Caco-2 (cell line): ENCODE measurements at regions not wholly inside any gene's neighbourhood (a gene's known extent, or its start where the extent isn't known, plus 50 kb on each side); places are given as distances from the start of the nearest gene placed in this dataset.

Experiments
- BruUV-seq: library from RNA; stranded (reverse); fragments of 400-500 nt; replicated peaks from 2 replicates; lab custom pipeline; 2021; lab: Mats Ljungman, UMichigan
- CTCF ChIA-PET: fragments of 300-600 bp; sonication (Branson Sonifier 250); formaldehyde crosslinking; loops from one replicate; lab custom pipeline; 2022; ENCODE audit warnings: antibody characterized with exemption; lab: Charles Lee
- POLR2A ChIA-PET: fragments of 300-600 bp; sonication (Branson Sonifier 250); formaldehyde crosslinking; loops from one replicate; lab custom pipeline; 2022; ENCODE audit warnings: antibody characterized with exemption; lab: Charles Lee
- DNase-seq, 2 experiments: peaks; one replicate each; pipeline versions ENCODE4 v3.0.0 to v3.0.0-alpha.2; 2020 to 2022
- H3K27me3 ChIP-seq: replicated peaks from 2 replicates; pipeline ENCODE4 v1.6.0; 2011; ENCODE audit warnings: low read length; ENCODE audit not compliant: control insufficient read depth, insufficient read depth
- H3K36me3 ChIP-seq: 2 replicates; pipeline ENCODE4 v1.5.1; 2011; ENCODE audit warnings: low read length; ENCODE audit not compliant: control insufficient read depth, insufficient read depth
- H3K4me1 ChIP-seq: fragments of 250-450 bp; sonication (Bioruptor Pico); 2 replicates; pipeline ENCODE4 v1.5.1; 2020; ENCODE audit warnings: mild to moderate bottlenecking
- H3K4me3 ChIP-seq: 2 replicates; pipeline ENCODE4 v1.5.1; 2011; ENCODE audit warnings: low read depth, mild to moderate bottlenecking, control low read depth, low read length
- H3K9me3 ChIP-seq: fragments of 250-450 bp; sonication (Bioruptor Pico); 2 replicates; pipeline ENCODE4 v1.5.1; 2020; ENCODE audit warnings: mild to moderate bottlenecking, moderate library complexity
- H3K27ac Mint-ChIP-seq: one replicate; pipeline ENCODE4 v1.8.0; 2022; ENCODE audit warnings: mixed read lengths; ENCODE audit not compliant: unreplicated experiment
- H3K27me3 Mint-ChIP-seq: one replicate; pipeline ENCODE4 v1.8.0; 2022; ENCODE audit warnings: mixed read lengths; ENCODE audit not compliant: insufficient read depth, unreplicated experiment
- H3K36me3 Mint-ChIP-seq: one replicate; pipeline ENCODE4 v1.8.0; 2022; ENCODE audit warnings: mild to moderate bottlenecking, mixed read lengths; ENCODE audit not compliant: insufficient read depth, unreplicated experiment
- H3K4me1 Mint-ChIP-seq: one replicate; pipeline ENCODE4 v1.8.0; 2022; ENCODE audit warnings: low read depth, mixed read lengths; ENCODE audit not compliant: unreplicated experiment
- H3K4me3 Mint-ChIP-seq: one replicate; pipeline ENCODE4 v1.8.0; 2022; ENCODE audit warnings: mild to moderate bottlenecking, moderate library complexity, mixed read lengths; ENCODE audit not compliant: unreplicated experiment
- H3K9me3 Mint-ChIP-seq: one replicate; pipeline ENCODE4 v1.8.0; 2022; ENCODE audit warnings: mixed read lengths; ENCODE audit not compliant: unreplicated experiment
- CTCF ChIP-seq, 2 experiments: fragments of 200-600 bp in 1 of 2; IDR thresholded peaks; 1 replicate in 1 of 2; 2 replicates in 1 of 2; pipeline versions ENCODE4 v1.5.1 to v1.8.0; 2011 to 2022; ENCODE audit warnings: antibody characterized with exemption in 1 of 2, control low read depth in 1 of 2, inconsistent platforms in 1 of 2, low read depth in 1 of 2, low read length in 1 of 2, mild to moderate bottlenecking in 1 of 2, moderate library complexity in 1 of 2; ENCODE audit not compliant: insufficient read depth in 1 of 2, severe bottlenecking in 1 of 2, unreplicated experiment in 1 of 2
- intact Hi-C: fragments of 100-400 bp; cut with micrococcal nuclease; formaldehyde crosslinking; loops from one replicate; pipeline ENCODE4 v1.10.0; 2022; ENCODE audit not compliant: unreplicated experiment

GRCh38 chr14:87152693-87153092, 840.3 kb downstream of the GALC start:
- Mint-ChIP-seq H3K27ac (no peak overlapping the region), H3K27me3 (peaks cover 7% of the 10 kb centered on the region), H3K4me3 (no peak overlapping the region), H3K4me1 (no peaks in the 10 kb centered on the region), H3K36me3 (no peaks in the 10 kb centered on the region), H3K9me3 (no peaks in the 10 kb centered on the region)
- Histone ChIP-seq H3K36me3 (no peaks in the 10 kb centered on the region), H3K27me3 (no peaks in the 10 kb centered on the region), H3K9me3 (no peaks in the 10 kb centered on the region), H3K4me1 (no peaks in the 10 kb centered on the region), H3K4me3 (no peak overlapping the region)
- ChIA-PET CTCF (interaction anchor here (0.7 kb wide), 1 partner anchor 79 kb away, joined by 4 read pairs; no protein-coding TSS in a partner anchor), POLR2A (no interaction called here)
- TF ChIP-seq CTCF (IDR thresholded peaks at IDR 0.05; ENCODE audit: insufficient read depth in 1 of 2, low read depth in 1 of 2, low read length in 1 of 2, severe bottlenecking in 1 of 2, unreplicated experiment in 1 of 2): no peak
- no TSS peak for BruUV-seq
- DNase-seq: no peak
- intact Hi-C loops: loop anchor here (10.0 kb wide), 1 partner anchor 518 kb away; no protein-coding TSS in a partner anchor

- H3K27me3 ChIP-seq: no peaks in the 10 kb centered on the region
- no peaks in the 10 kb centered on the region for H3K9me3 ChIP-seq
- no peak overlapping the region for H3K27ac Mint-ChIP-seq
- no peaks in the 10 kb centered on the region for H3K36me3 ChIP-seq
- H3K4me1 Mint-ChIP-seq: no peaks in the 10 kb centered on the region
- no peak for DNase-seq
- no peak overlapping the region for H3K4me3 ChIP-seq
- ChIA-PET CTCF (no interaction called here), POLR2A (no interaction called here)
- no peaks in the 10 kb centered on the region for H3K4me1 ChIP-seq
- intact Hi-C loops: loop anchor here (10.0 kb wide), 1 partner anchor 515 kb away; no protein-coding TSS in a partner anchor
- no TSS peak for BruUV-seq
- H3K9me3 Mint-ChIP-seq: no peaks in the 10 kb centered on the region
- H3K36me3 Mint-ChIP-seq: no peaks in the 10 kb centered on the region
- H3K4me3 Mint-ChIP-seq: no peak overlapping the region
- H3K27me3 Mint-ChIP-seq: peaks cover 9% of the 10 kb centered on the region
- no peak for TF ChIP-seq CTCF (IDR thresholded peaks at IDR 0.05; ENCODE audit: insufficient read depth in 1 of 2, low read depth in 1 of 2, low read length in 1 of 2, severe bottlenecking in 1 of 2, unreplicated experiment in 1 of 2)
Observed at GRCh38 chr14:87149583-87150354, 843.2 kb downstream of the GALC start.

- TF ChIP-seq CTCF (IDR thresholded peaks at IDR 0.05; ENCODE audit: insufficient read depth in 1 of 2, low read depth in 1 of 2, low read length in 1 of 2, severe bottlenecking in 1 of 2, unreplicated experiment in 1 of 2): no peak
- intact Hi-C loops: no loop called here
- no peak overlapping the region for H3K27ac Mint-ChIP-seq
- no peaks in the 10 kb centered on the region for H3K4me1 Mint-ChIP-seq
- Histone ChIP-seq H3K27me3 (no peaks in the 10 kb centered on the region), H3K9me3 (no peaks in the 10 kb centered on the region), H3K4me1 (no peaks in the 10 kb centered on the region), H3K36me3 (no peaks in the 10 kb centered on the region), H3K4me3 (no peak overlapping the region)
- peaks cover 9% of the 10 kb centered on the region for H3K27me3 Mint-ChIP-seq
- ChIA-PET POLR2A (no interaction called here), CTCF (no interaction called here)
- no peaks in the 10 kb centered on the region for H3K9me3 Mint-ChIP-seq
- H3K36me3 Mint-ChIP-seq: no peaks in the 10 kb centered on the region
- no peak overlapping the region for H3K4me3 Mint-ChIP-seq
- DNase-seq: no peak
- BruUV-seq: no TSS peak
Observed at GRCh38 chr14:87148655-87149054, 844.3 kb downstream of the GALC start.
